ENCODE measurements at regions not wholly inside any gene's neighbourhood (a gene's known extent, or its start where the extent isn't known, plus 50 kb on each side); places are given as distances from the start of the nearest gene placed in this dataset.

- POLR2A ChIA-PET = no interaction called here
- CTCF ChIA-PET = no interaction called here
- DNase-seq (no peak), ATAC-seq (no peak)
- intact Hi-C loops (cut with micrococcal nuclease) = no loop called here
- Mint-ChIP-seq H3K4me1 (ENCODE audit: low read depth) (no peaks in the 10 kb centered on the region), H3K27me3 (no peaks in the 10 kb centered on the region), H3K27ac (no peak overlapping the region), H3K9me3 (no peaks in the 10 kb centered on the region), H3K4me3 (no peak overlapping the region), H3K36me3 (ENCODE audit: low read depth) (no peaks in the 10 kb centered on the region)
- TF ChIP-seq, protein P1, sequence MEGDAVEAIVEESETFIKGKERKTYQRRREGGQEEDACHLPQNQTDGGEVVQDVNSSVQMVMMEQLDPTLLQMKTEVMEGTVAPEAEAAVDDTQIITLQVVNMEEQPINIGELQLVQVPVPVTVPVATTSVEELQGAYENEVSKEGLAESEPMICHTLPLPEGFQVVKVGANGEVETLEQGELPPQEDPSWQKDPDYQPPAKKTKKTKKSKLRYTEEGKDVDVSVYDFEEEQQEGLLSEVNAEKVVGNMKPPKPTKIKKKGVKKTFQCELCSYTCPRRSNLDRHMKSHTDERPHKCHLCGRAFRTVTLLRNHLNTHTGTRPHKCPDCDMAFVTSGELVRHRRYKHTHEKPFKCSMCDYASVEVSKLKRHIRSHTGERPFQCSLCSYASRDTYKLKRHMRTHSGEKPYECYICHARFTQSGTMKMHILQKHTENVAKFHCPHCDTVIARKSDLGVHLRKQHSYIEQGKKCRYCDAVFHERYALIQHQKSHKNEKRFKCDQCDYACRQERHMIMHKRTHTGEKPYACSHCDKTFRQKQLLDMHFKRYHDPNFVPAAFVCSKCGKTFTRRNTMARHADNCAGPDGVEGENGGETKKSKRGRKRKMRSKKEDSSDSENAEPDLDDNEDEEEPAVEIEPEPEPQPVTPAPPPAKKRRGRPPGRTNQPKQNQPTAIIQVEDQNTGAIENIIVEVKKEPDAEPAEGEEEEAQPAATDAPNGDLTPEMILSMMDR (IDR thresholded peaks at IDR 0.05) = no peak
Measured at GRCh38 chr13:67318860-67319259, 88.7 kb upstream of the PCDH9 start.

DNA sequence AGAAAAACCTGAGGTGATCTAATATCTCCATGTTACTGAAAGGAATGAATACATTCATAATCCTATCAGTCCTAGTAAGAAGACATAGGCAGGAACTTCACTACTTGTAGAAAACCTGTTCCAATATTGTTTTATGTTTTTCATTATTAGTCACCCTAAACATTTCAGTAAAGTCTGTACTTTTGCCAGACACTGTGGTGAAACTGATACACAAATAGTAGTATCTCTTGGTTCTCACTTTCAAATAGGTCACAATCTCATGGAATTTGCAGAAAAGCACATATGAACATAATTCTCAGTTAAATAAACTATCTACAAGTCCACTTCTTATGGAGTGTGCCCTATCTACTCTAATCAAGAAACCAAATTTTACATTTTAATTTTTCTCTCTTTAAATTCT, 88.3 kb upstream of the PCDH9 start:
- TF ChIP-seq, protein P1 (IDR thresholded peaks at IDR 0.05) = no peak
- no peak overlapping the region for H3K4me3 Mint-ChIP-seq
- no peaks in the 10 kb centered on the region for H3K4me1 Mint-ChIP-seq (ENCODE audit: low read depth)
- no peaks in the 10 kb centered on the region for H3K9me3 Mint-ChIP-seq
- ATAC-seq (no peak), DNase-seq (no peak)
- H3K27me3 Mint-ChIP-seq = no peaks in the 10 kb centered on the region
- ChIA-PET CTCF (no interaction called here), POLR2A (no interaction called here)
- H3K27ac Mint-ChIP-seq = no peak overlapping the region
- H3K36me3 Mint-ChIP-seq (ENCODE audit: low read depth) = no peaks in the 10 kb centered on the region
- intact Hi-C loops (cut with micrococcal nuclease) = no loop called here

DNA sequence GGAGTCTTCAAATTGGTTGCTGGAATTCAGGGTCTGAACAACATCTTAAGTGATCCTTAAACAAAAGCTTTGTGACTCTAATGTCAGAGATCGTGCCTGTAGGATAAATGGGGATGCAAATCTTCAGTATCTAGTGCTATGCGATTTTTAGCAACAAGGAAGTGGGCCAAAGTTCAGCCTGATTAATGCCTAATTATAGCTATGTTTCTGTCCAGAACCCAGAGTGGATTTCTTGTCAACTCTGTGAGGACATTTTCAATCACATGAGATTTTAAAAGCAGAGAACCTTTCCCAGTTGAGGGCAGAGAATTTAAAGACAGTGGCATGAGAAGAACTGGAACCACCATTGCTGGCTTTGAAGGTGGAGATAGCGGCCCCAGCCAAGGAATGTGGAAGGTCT, 84.3 kb upstream of the PCDH9 start:
- Mint-ChIP-seq H3K4me3 (no peak overlapping the region), H3K9me3 (no peaks in the 10 kb centered on the region), H3K27ac (no peak overlapping the region), H3K36me3 (ENCODE audit: low read depth) (no peaks in the 10 kb centered on the region), H3K4me1 (ENCODE audit: low read depth) (no peaks in the 10 kb centered on the region), H3K27me3 (no peaks in the 10 kb centered on the region)
- DNase-seq = no peak
- ATAC-seq = no peak
- CTCF ChIA-PET = no interaction called here
- intact Hi-C loops (cut with micrococcal nuclease) = no loop called here
- TF ChIP-seq, protein P1 (IDR thresholded peaks at IDR 0.05) = no peak
- POLR2A ChIA-PET = no interaction called here

GRCh38 chr13:67308004-67308772, 78.1 kb upstream of the PCDH9 start:
- H3K36me3 Mint-ChIP-seq (ENCODE audit: low read depth) = no peaks in the 10 kb centered on the region
- DNase-seq (no peak), ATAC-seq (no peak)
- TF ChIP-seq, protein P1 (IDR thresholded peaks at IDR 0.05) = no peak
- H3K9me3 Mint-ChIP-seq = peaks cover 2% of the 10 kb centered on the region
- ChIA-PET CTCF (no interaction called here), POLR2A (no interaction called here)
- H3K4me1 Mint-ChIP-seq (ENCODE audit: low read depth) = no peaks in the 10 kb centered on the region
- intact Hi-C loops (cut with micrococcal nuclease) = no loop called here
- H3K4me3 Mint-ChIP-seq = no peak overlapping the region
- H3K27ac Mint-ChIP-seq = no peak overlapping the region
- H3K27me3 Mint-ChIP-seq = no peaks in the 10 kb centered on the region

DNA sequence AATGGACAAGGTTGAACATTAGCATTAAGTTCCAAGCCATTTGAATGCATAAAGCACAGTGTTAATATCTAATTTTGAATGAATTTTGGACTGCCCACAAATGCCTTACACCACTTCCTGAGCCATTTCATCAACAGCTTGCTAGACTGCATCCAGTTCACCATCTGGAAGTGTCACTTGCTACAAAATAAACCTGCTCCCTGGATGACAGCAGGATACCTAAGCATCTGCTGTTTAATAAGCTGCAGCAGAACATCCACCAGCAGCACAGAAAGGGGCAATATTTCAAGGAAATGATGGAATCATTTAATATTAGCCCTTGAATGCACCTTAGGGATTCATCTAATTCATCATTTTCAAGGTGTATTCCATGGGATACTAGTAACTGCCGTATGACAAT, 76.6 kb upstream of the PCDH9 start:
- ATAC-seq = no peak
- H3K9me3 Mint-ChIP-seq = peaks cover 2% of the 10 kb centered on the region
- CTCF ChIA-PET = no interaction called here
- DNase-seq = no peak
- no peaks in the 10 kb centered on the region for H3K27me3 Mint-ChIP-seq
- no peak overlapping the region for H3K27ac Mint-ChIP-seq
- no peak overlapping the region for H3K4me3 Mint-ChIP-seq
- no peaks in the 10 kb centered on the region for H3K36me3 Mint-ChIP-seq (ENCODE audit: low read depth)
- no peaks in the 10 kb centered on the region for H3K4me1 Mint-ChIP-seq (ENCODE audit: low read depth)
- TF ChIP-seq, protein P1 (IDR thresholded peaks at IDR 0.05) = no peak
- POLR2A ChIA-PET = no interaction called here
- intact Hi-C loops (cut with micrococcal nuclease) = no loop called here

All from activated CD8-positive, alpha-beta T cell treated with anti-CD3 and anti-CD28 coated beads for 36 hours (primary cell).